ENCODE measurements at regions not wholly inside any gene's neighbourhood (a gene's known extent, or its start where the extent isn't known, plus 50 kb on each side); places are given as distances from the start of the nearest gene placed in this dataset.

GRCh38 chr1:80987106-80987505, 813.6 kb upstream of the ADGRL2 start:
- TF ChIP-seq ZFX (IDR thresholded peaks at IDR 0.05; ENCODE audit: borderline replicate concordance) (no peak), CTCF (IDR thresholded peaks at IDR 0.05) (no peak)
- H3K27ac ChIP-seq = no peak overlapping the region

GRCh38 chr1:80982831-80983230, 817.9 kb upstream of the ADGRL2 start:
- no peak overlapping the region for H3K27ac ChIP-seq
- no peak for TF ChIP-seq CTCF (IDR thresholded peaks at IDR 0.05)
- TF ChIP-seq ZFX (IDR thresholded peaks at IDR 0.05; ENCODE audit: borderline replicate concordance) = no peak

GRCh38 chr1:80973101-80973500, 827.6 kb upstream of the ADGRL2 start:
- no peak overlapping the region for H3K27ac ChIP-seq
- TF ChIP-seq ZFX (IDR thresholded peaks at IDR 0.05; ENCODE audit: borderline replicate concordance) = no peak
- no peak for TF ChIP-seq CTCF (IDR thresholded peaks at IDR 0.05)

- TF ChIP-seq CTCF (IDR thresholded peaks at IDR 0.05) = no peak
- TF ChIP-seq ZFX (IDR thresholded peaks at IDR 0.05; ENCODE audit: borderline replicate concordance) = no peak
- no peak overlapping the region for H3K27ac ChIP-seq
Measured at GRCh38 chr1:80966266-80966665, 834.5 kb upstream of the ADGRL2 start.

GRCh38 chr1:80962564-80962963, 838.2 kb upstream of the ADGRL2 start:
- no peak for TF ChIP-seq CTCF (IDR thresholded peaks at IDR 0.05)
- TF ChIP-seq ZFX (IDR thresholded peaks at IDR 0.05; ENCODE audit: borderline replicate concordance) = no peak
- H3K27ac ChIP-seq = no peak overlapping the region

- no peak for TF ChIP-seq ZFX (IDR thresholded peaks at IDR 0.05; ENCODE audit: borderline replicate concordance)
- TF ChIP-seq CTCF (IDR thresholded peaks at IDR 0.05) = no peak
Measured at GRCh38 chr1:80961464-80962190, 839.1 kb upstream of the ADGRL2 start.

GRCh38 chr1:80933346-80933745, 867.4 kb upstream of the ADGRL2 start:
- no peak for TF ChIP-seq ZFX (IDR thresholded peaks at IDR 0.05; ENCODE audit: borderline replicate concordance)
- TF ChIP-seq CTCF (IDR thresholded peaks at IDR 0.05) = no peak
- no peak overlapping the region for H3K27ac ChIP-seq

More at GRCh38 chr1:80961464-80962190, 839.1 kb upstream of the ADGRL2 start:
- no peak overlapping the region for H3K27ac ChIP-seq
